Fibroblast of peridontal ligament (primary cell): ENCODE measurements at regions not wholly inside any gene's neighbourhood (a gene's known extent, or its start where the extent isn't known, plus 50 kb on each side); places are given as distances from the start of the nearest gene placed in this dataset.

ENCODE experiments used
- DNase-seq: peaks from one replicate; pipeline ENCODE4 v3.0.0-alpha.2; 2010; ENCODE audit errors: extremely low read depth

DNA sequence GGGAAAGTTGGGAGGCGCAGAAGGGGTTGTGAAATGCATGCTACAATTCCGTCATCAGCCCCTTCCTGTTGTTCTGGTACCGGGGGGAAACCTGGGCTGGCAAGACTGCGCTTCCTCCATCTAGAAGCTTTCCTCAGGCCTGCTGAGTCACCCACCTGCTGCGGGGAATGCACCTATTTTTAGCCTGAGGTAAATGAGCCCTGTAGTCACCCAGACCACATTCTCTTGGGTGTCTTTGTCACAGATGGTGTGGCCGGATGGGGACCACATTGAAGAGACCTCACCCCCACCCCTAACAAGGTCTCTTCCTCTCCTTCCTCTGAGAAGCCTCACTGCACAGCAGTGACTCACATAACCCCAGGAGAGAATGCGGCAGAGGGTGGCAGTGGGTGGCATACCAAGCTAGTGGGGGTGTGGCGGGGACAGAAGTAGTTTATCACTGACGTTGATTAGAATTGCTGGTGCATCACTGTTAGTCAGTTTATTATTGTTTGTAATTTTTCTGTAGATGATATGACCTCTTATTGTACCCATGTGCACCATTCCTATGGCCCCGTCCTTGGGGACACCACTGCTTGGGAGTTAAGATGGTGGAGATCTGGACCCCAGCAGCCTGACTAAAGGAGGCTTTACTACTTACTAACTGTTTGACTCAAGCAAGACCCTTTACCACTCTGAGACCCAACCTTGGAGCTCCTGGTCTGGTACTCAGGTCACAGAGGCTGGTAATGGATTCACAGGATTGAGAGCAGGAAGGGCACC is 83.0 kb upstream of the DUSP5 start:
- DNase-seq = no peak

DNA sequence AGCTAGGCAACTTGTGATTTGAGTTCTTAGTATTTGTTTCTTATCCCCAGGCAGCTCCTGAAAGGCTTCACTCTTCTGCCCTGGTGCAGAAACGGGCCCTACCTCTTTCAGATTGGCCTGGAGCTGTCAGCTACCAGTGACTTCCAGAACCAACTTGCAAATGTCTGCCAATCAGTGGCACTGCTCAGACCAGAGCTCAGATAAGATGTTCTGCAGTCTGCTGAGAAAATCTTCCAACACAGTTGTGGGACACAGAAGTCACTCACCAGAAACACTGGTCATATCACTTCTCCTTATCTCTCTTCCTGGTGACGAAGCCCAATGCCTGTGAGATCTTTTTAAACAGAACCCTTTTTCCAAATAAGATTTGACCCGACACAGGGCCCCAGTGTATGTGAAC is 81.9 kb upstream of the DUSP5 start:
- no peak for DNase-seq

- DNase-seq = no peak
Observed at GRCh38 chr10:110416776-110417711, 80.7 kb upstream of the DUSP5 start.

GRCh38 chr10:110418218-110418617 is 79.5 kb upstream of the DUSP5 start:
- DNase-seq = no peak

- DNase-seq = no peak
Observed at GRCh38 chr10:110419265-110419664, 78.4 kb upstream of the DUSP5 start.

DNA sequence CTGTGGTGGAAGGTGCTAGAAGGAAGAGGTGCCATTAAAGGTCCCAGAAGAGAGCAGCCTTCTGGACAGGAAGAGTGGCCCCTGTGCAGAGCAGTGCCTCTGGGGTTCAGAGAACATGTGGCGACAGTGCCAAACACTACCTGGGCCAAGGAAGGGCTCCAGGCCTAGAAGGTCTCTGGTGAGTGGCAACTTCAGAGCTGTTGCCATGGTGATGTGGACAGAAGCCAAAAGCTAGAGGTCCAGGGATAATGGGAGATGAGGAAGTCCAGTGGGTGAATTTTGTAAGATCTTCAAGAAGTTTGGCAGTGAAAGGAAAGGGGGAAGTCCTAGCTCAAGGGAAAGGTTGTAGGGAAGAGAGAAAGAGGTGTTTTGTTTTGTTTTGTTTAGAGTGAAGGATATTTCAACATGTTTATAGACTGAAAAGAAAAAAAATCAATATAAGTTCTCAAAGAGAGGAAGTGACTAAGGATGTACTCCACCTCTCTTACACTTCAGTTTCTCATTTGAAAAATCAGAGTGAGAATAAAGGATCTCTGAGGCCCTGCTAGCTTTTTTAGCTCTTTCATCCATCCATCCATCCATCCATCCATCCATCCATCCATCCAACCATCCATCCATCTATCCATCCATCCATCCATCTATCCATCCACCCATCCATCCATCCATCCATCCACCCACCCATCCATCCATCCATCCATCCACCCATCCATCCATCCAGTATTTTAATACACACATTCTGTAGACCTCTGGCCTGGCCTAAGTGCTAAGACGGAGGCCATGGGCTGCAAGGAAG is 77.1 kb upstream of the DUSP5 start:
- peak; percentile 65 for DNase-seq

- no peak for DNase-seq
Observed at GRCh38 chr10:110421512-110422138, 76.1 kb upstream of the DUSP5 start.

GRCh38 chr10:110422548-110422947 is 75.2 kb upstream of the DUSP5 start:
- DNase-seq = no peak

DNA sequence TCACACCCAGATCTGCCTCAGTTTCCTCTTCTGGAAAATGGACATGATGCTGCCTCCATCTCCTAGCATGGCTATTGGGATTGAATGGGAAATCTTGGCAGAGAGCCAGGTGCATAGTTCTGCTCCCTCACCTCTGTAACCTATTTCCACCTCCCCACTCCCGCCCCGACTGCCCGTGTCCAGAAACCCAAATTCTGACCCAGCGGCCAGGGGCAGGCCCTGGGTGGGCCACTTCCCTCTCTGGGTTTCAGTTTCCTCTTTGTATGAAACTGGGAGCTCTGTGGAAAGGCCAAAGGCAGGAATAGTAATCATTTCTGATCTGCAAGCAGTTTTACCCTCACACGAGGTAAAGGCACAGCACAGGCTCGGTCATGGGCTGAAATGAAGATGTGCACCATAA is 74.1 kb upstream of the DUSP5 start:
- DNase-seq = no peak

- peak; percentile 100 for DNase-seq
Observed at GRCh38 chr10:110425684-110426293, 71.9 kb upstream of the DUSP5 start.

- DNase-seq = peak; percentile 95
Observed at GRCh38 chr10:110426294-110427181, 71.2 kb upstream of the DUSP5 start.

GRCh38 chr10:110429301-110429700 is 68.4 kb upstream of the DUSP5 start:
- no peak for DNase-seq

DNA sequence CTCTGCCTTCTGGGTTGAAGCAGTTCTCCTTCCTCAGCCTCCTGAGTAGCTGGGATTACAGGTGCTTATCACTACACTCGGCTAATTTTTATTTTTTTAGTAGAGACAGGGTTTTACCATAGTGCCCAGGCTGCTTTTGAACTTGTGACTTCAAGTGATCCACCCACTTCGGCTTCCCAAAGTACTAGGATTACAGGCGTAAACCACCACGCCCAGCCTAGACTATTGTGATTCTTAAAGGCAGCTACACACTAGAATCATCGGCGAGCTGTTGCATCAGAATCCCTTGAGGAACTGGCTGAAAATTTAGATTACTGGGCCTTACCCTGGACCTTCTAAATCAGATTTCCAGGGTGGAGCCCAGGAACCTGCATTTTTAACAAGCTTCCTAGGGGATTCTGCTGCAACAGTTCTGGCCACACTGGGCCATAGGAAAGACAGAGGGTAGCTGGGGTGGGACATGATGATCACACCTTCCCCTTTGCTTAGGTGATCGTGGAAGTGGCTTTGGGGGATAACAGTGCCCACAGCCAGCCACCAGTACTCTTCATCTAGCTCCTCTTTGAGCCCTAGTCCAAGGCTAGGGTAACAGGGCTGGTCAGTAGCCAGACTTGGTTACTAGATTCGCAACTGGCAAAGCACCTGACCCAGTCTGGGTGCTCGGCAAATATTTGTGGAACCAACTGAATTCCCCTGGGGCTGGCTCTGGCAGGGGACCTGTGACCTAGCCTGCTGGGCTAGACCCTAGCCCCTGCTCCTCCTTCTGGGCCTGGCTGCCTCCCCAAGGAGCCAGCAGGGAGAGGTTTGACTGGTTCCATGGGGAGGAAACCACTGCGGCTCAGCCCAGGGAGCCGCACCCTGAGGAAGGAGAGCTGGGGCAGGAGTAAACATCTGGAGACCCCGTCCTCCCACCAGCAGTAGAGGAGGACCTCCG is 67.1 kb upstream of the DUSP5 start:
- peak; percentile 38 for DNase-seq

- no peak for DNase-seq
Observed at GRCh38 chr10:110431659-110432058, 66.0 kb upstream of the DUSP5 start.

DNA sequence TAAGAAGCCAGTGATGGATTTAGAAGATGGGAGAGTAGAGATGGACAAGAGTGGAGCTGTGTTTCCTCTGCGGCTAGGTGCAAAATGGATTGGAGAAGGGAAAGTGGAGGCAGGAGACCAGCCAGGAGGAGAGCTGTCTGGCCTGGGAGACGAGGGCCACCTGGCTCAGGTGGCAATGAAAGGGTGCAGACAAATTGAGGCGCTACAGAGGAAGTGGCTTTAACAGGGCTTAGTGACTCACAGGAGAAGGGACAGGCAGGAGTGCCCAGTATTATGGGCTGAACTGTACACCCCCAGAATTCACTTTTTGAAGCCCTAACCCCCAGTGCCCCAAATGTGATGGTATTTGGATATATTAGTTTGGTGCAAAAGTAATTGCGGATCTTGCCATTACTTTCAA is 65.6 kb upstream of the DUSP5 start:
- no peak for DNase-seq

GRCh38 chr10:110432814-110433565 is 64.7 kb upstream of the DUSP5 start:
- no peak for DNase-seq

GRCh38 chr10:110433740-110434139 is 64.0 kb upstream of the DUSP5 start:
- DNase-seq = no peak

DNA sequence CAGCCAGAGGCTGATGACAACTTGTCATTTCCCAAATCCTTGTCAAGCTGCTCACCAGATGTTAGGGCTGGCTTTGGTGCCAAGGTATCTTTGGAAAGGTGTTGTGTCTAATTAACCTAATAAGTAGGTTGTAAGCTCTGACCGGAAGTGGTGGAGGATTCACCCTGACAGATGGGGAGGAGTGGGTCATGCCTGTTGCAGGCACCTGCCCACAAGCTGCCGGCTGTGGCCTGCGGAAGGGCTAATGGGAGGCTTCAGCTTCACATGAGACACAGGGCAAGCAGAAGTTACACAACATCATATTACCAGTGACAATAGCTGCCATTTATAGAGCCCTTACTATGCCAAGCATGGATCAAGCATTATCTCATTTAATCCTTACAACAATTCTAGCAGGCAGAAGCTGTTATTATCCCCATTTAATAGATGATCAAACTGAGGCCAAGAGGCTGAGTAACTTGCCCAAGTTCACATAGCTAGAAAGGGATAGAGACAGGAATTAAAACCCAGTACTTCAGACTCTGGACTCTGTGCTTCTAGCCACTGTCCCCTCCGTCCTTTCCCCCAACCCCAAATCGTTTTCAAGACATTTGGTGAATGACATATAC is 63.1 kb upstream of the DUSP5 start:
- DNase-seq = no peak
